Liver (tissue), 3 donors: ENCODE measurements at regions not wholly inside any gene's neighbourhood (a gene's known extent, or its start where the extent isn't known, plus 50 kb on each side); places are given as distances from the start of the nearest gene placed in this dataset.

Experiments
- ATF3 ChIP-seq: IDR thresholded peaks from 2 replicates; pipeline ENCODE4 v1.6.1; 2016; ENCODE audit warnings: antibody characterized with exemption
- EGR1 ChIP-seq, 2 donors: IDR thresholded peaks; 2 replicates each; pipeline ENCODE4 v1.6.1; 2016 to 2018; ENCODE audit warnings: antibody characterized with exemption in 2 of 2, low read depth in 2 of 2
- FOXA2 ChIP-seq: IDR thresholded peaks from 2 replicates; pipeline ENCODE4 v1.6.1; 2016; ENCODE audit warnings: antibody characterized with exemption
- GABPA ChIP-seq, 2 donors: IDR thresholded peaks in 1 of 2; conservative IDR thresholded peaks in 1 of 2; 2 replicates each; pipeline ENCODE4 v1.6.1; 2016; ENCODE audit warnings: antibody characterized with exemption in 2 of 2, mild to moderate bottlenecking in 1 of 2, moderate library complexity in 1 of 2
- HNF4A ChIP-seq, 2 donors: conservative IDR thresholded peaks; 2 replicates each; pipeline ENCODE4 v1.6.1; 2016; ENCODE audit warnings: antibody characterized with exemption in 2 of 2, mild to moderate bottlenecking in 2 of 2
- JUND ChIP-seq, 2 donors: IDR thresholded peaks; 2 replicates each; pipeline ENCODE4 v1.6.1; 2016; ENCODE audit warnings: antibody characterized with exemption in 2 of 2
- MAX ChIP-seq: IDR thresholded peaks from 2 replicates; pipeline ENCODE4 v1.6.1; 2016; ENCODE audit warnings: antibody characterized with exemption
- RAD21 ChIP-seq, 2 donors: IDR thresholded peaks; 2 replicates each; pipeline ENCODE4 v1.6.1; 2016; ENCODE audit warnings: antibody characterized with exemption in 2 of 2, mild to moderate bottlenecking in 2 of 2
- SP1 ChIP-seq: IDR thresholded peaks from 2 replicates; pipeline ENCODE4 v1.6.1; 2018; ENCODE audit warnings: antibody characterized with exemption, mild to moderate bottlenecking
- TAF1 ChIP-seq: conservative IDR thresholded peaks from 2 replicates; pipeline ENCODE4 v1.6.1; 2016; ENCODE audit warnings: antibody characterized with exemption, mild to moderate bottlenecking
- YY1 ChIP-seq: IDR thresholded peaks from 2 replicates; pipeline ENCODE4 v1.6.1; 2016; ENCODE audit warnings: antibody characterized with exemption, mild to moderate bottlenecking
- ZBTB33 ChIP-seq: IDR thresholded peaks from 2 replicates; pipeline ENCODE4 v1.6.1; 2016; ENCODE audit warnings: antibody characterized with exemption
- TF ChIP-seq, protein P1 (sequence below): fragments of 150-350 bp; IDR thresholded peaks from 2 replicates; pipeline ENCODE4 v1.5.1; 2017; ENCODE audit warnings: improper control_type of control experiment, low read depth, low read length; ENCODE audit not compliant: missing input control
- TF ChIP-seq, protein P2 (sequence below): IDR thresholded peaks from 2 replicates; pipeline ENCODE4 v1.6.1; 2016; ENCODE audit warnings: antibody characterized with exemption, mild to moderate bottlenecking
- donor health status: healthy.
- donor health status: healthy.

DNA sequence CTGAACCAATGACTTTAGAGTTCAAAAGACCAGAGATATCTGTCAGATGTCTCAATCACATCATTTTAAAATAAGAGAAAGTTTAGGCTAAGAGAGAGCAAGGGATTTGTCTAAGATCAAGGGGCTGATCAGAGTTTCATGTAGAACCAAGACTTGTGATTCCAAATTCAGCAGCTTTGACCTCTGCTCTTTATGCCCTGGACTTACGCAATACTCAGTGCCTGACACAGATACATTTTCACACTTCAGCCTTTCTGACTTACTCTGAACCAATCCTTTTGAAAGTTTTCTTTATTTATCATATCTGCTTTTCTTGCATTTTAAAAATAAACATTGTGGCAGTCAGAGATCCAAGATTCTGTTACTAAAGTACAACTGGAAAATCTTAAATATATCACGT lies 428.0 kb downstream of the PLPP3 start:
- TF ChIP-seq, protein P1, sequence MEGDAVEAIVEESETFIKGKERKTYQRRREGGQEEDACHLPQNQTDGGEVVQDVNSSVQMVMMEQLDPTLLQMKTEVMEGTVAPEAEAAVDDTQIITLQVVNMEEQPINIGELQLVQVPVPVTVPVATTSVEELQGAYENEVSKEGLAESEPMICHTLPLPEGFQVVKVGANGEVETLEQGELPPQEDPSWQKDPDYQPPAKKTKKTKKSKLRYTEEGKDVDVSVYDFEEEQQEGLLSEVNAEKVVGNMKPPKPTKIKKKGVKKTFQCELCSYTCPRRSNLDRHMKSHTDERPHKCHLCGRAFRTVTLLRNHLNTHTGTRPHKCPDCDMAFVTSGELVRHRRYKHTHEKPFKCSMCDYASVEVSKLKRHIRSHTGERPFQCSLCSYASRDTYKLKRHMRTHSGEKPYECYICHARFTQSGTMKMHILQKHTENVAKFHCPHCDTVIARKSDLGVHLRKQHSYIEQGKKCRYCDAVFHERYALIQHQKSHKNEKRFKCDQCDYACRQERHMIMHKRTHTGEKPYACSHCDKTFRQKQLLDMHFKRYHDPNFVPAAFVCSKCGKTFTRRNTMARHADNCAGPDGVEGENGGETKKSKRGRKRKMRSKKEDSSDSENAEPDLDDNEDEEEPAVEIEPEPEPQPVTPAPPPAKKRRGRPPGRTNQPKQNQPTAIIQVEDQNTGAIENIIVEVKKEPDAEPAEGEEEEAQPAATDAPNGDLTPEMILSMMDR, result no peak
- TF ChIP-seq, protein P2, sequence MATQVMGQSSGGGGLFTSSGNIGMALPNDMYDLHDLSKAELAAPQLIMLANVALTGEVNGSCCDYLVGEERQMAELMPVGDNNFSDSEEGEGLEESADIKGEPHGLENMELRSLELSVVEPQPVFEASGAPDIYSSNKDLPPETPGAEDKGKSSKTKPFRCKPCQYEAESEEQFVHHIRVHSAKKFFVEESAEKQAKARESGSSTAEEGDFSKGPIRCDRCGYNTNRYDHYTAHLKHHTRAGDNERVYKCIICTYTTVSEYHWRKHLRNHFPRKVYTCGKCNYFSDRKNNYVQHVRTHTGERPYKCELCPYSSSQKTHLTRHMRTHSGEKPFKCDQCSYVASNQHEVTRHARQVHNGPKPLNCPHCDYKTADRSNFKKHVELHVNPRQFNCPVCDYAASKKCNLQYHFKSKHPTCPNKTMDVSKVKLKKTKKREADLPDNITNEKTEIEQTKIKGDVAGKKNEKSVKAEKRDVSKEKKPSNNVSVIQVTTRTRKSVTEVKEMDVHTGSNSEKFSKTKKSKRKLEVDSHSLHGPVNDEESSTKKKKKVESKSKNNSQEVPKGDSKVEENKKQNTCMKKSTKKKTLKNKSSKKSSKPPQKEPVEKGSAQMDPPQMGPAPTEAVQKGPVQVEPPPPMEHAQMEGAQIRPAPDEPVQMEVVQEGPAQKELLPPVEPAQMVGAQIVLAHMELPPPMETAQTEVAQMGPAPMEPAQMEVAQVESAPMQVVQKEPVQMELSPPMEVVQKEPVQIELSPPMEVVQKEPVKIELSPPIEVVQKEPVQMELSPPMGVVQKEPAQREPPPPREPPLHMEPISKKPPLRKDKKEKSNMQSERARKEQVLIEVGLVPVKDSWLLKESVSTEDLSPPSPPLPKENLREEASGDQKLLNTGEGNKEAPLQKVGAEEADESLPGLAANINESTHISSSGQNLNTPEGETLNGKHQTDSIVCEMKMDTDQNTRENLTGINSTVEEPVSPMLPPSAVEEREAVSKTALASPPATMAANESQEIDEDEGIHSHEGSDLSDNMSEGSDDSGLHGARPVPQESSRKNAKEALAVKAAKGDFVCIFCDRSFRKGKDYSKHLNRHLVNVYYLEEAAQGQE, result no peak
- no peak for TF ChIP-seq TAF1
- peak in 1 of 2 donors; percentile 27 for TF ChIP-seq RAD21 (IDR thresholded peaks at IDR 0.05)
- TF ChIP-seq MAX, result no peak
- no peak for TF ChIP-seq SP1
- TF ChIP-seq YY1, result no peak
- TF ChIP-seq JUND (IDR thresholded peaks at IDR 0.05), result no peak
- no peak for TF ChIP-seq FOXA2
- no peak for TF ChIP-seq ATF3
- TF ChIP-seq EGR1 (IDR thresholded peaks at IDR 0.05; ENCODE audit: low read depth in 2 of 2), result no peak
- no peak for TF ChIP-seq GABPA (IDR thresholded peaks at IDR 0.05 in 1 of 2, conservative IDR thresholded peaks at IDR 0.05 in 1 of 2)
- TF ChIP-seq ZBTB33, result no peak
- peak; percentile 65 for TF ChIP-seq HNF4A (conservative IDR thresholded peaks at IDR 0.05)
